Lower lobe of right lung (tissue), 2 donors: ENCODE measurements at regions not wholly inside any gene's neighbourhood (a gene's known extent, or its start where the extent isn't known, plus 50 kb on each side); places are given as distances from the start of the nearest gene placed in this dataset.

Experiments
- ATAC-seq, 2 donors: fragments of 200-7000 bp; cut with Tn5 transposase; one replicate each; pipeline ENCODE4 v1.9.1; 2020 to 2022; ENCODE audit warnings: mild to moderate bottlenecking in 2 of 2, moderate library complexity in 2 of 2
- DNase-seq: peaks from one replicate; pipeline ENCODE4 v3.0.0-alpha.2; 2020
- H3K27ac ChIP-seq: fragments of 200-600 bp; one replicate; pipeline ENCODE4 v1.8.0; 2022
- H3K27me3 ChIP-seq: fragments of 200-600 bp; one replicate; pipeline ENCODE4 v1.8.0; 2022; ENCODE audit warnings: low read depth
- H3K36me3 ChIP-seq: fragments of 200-600 bp; one replicate; pipeline ENCODE4 v1.8.0; 2022; ENCODE audit warnings: mild to moderate bottlenecking
- H3K4me1 ChIP-seq: fragments of 200-600 bp; one replicate; pipeline ENCODE4 v1.8.0; 2022
- H3K4me3 ChIP-seq: fragments of 200-600 bp; one replicate; pipeline ENCODE4 v1.8.0; 2022; ENCODE audit warnings: mild to moderate bottlenecking
- H3K9me3 ChIP-seq: fragments of 200-600 bp; one replicate; pipeline ENCODE4 v1.8.0; 2022
- CTCF ChIP-seq: fragments of 200-600 bp; IDR thresholded peaks from one replicate; pipeline ENCODE4 v1.8.0; 2022; ENCODE audit warnings: antibody characterized with exemption, mild to moderate bottlenecking
- intact Hi-C: fragments of 100-400 bp; cut with DNase I; formaldehyde crosslinking; loops from one replicate; pipeline ENCODE4 v1.11.0; 2022
- donor health status: DM: no; HTN: yes; CAD: no; lungs with severe emphysema.

- no peaks in the 10 kb centered on the region for H3K36me3 ChIP-seq
- DNase-seq = no peak
- no peaks in the 10 kb centered on the region for H3K4me1 ChIP-seq
- H3K27me3 ChIP-seq = no peaks in the 10 kb centered on the region
- no peak for ATAC-seq
- no peak for TF ChIP-seq CTCF
- intact Hi-C loops = no loop called here
- H3K4me3 ChIP-seq = no peak overlapping the region
- no peaks in the 10 kb centered on the region for H3K9me3 ChIP-seq
- H3K27ac ChIP-seq = no peak overlapping the region
Observed at GRCh38 chr16:72311426-72311825, 139.5 kb upstream of the PMFBP1 start.

GRCh38 chr16:72309001-72309400 lies 137.0 kb upstream of the PMFBP1 start:
- H3K9me3 ChIP-seq = no peaks in the 10 kb centered on the region
- no peak overlapping the region for H3K4me3 ChIP-seq
- H3K4me1 ChIP-seq = no peaks in the 10 kb centered on the region
- H3K27ac ChIP-seq = no peak overlapping the region
- no peak for ATAC-seq
- intact Hi-C loops = no loop called here
- H3K27me3 ChIP-seq = no peaks in the 10 kb centered on the region
- H3K36me3 ChIP-seq = no peaks in the 10 kb centered on the region
- no peak for TF ChIP-seq CTCF
- DNase-seq = no peak

GRCh38 chr16:72308396-72308795 lies 136.4 kb upstream of the PMFBP1 start:
- no peak for ATAC-seq
- no peak for TF ChIP-seq CTCF
- intact Hi-C loops = no loop called here
- no peaks in the 10 kb centered on the region for H3K27me3 ChIP-seq
- no peak overlapping the region for H3K4me3 ChIP-seq
- no peaks in the 10 kb centered on the region for H3K9me3 ChIP-seq
- no peaks in the 10 kb centered on the region for H3K36me3 ChIP-seq
- DNase-seq = no peak
- no peak overlapping the region for H3K27ac ChIP-seq
- no peaks in the 10 kb centered on the region for H3K4me1 ChIP-seq

- Histone ChIP-seq H3K27ac (no peak overlapping the region), H3K27me3 (no peaks in the 10 kb centered on the region), H3K36me3 (no peaks in the 10 kb centered on the region), H3K9me3 (no peaks in the 10 kb centered on the region), H3K4me1 (no peaks in the 10 kb centered on the region), H3K4me3 (no peak overlapping the region)
- DNase-seq (no peak), ATAC-seq (no peak)
- TF ChIP-seq CTCF = no peak
- intact Hi-C loops = no loop called here
Observed at GRCh38 chr16:72302332-72302731, 130.4 kb upstream of the PMFBP1 start.

GRCh38 chr16:72301523-72302236 lies 129.7 kb upstream of the PMFBP1 start:
- Histone ChIP-seq H3K27me3 (no peaks in the 10 kb centered on the region), H3K4me1 (no peaks in the 10 kb centered on the region), H3K36me3 (no peaks in the 10 kb centered on the region), H3K4me3 (no peak overlapping the region), H3K27ac (no peak overlapping the region), H3K9me3 (no peaks in the 10 kb centered on the region)
- DNase-seq (no peak), ATAC-seq (no peak)
- intact Hi-C loops = no loop called here
- TF ChIP-seq CTCF = no peak

GRCh38 chr16:72300892-72301291 lies 128.9 kb upstream of the PMFBP1 start:
- TF ChIP-seq CTCF = no peak
- H3K4me3 ChIP-seq = no peak overlapping the region
- no peak for ATAC-seq
- no peak for DNase-seq
- H3K27me3 ChIP-seq = no peaks in the 10 kb centered on the region
- H3K36me3 ChIP-seq = no peaks in the 10 kb centered on the region
- no peaks in the 10 kb centered on the region for H3K4me1 ChIP-seq
- intact Hi-C loops = no loop called here
- no peaks in the 10 kb centered on the region for H3K9me3 ChIP-seq
- no peak overlapping the region for H3K27ac ChIP-seq
